SK-N-SH treated with all-trans-retinoic acid at 6 μM for 48 hours (cell line): ENCODE measurements at regions not wholly inside any gene's neighbourhood (a gene's known extent, or its start where the extent isn't known, plus 50 kb on each side); places are given as distances from the start of the nearest gene placed in this dataset.
A peak's percentile ranks its signal among the peaks of the same experiment; 100 is the strongest.

ENCODE experiments used
- CSDC2 ChIP-seq: fragments of 250-450 bp; sonication (Bioruptor Pico); IDR thresholded peaks from 2 replicates; pipeline ENCODE4 v1.5.0; 2020; ENCODE audit warnings: mild to moderate bottlenecking, moderate library complexity
- ISL1 ChIP-seq: fragments of 250-450 bp; sonication (Bioruptor Pico); IDR thresholded peaks from 2 replicates; pipeline ENCODE4 v2.1.2; 2022; ENCODE audit warnings: mild to moderate bottlenecking, moderate library complexity
- RARB ChIP-seq: fragments of 250-450 bp; sonication (Bioruptor Pico); IDR thresholded peaks from 2 replicates; pipeline ENCODE4 v1.8.0; 2021; ENCODE audit warnings: mild to moderate bottlenecking, moderate library complexity
- TCF4 ChIP-seq: fragments of 250-450 bp; sonication (Bioruptor Pico); IDR thresholded peaks from 2 replicates; pipeline ENCODE4 v1.8.0; 2021; ENCODE audit warnings: mild to moderate bottlenecking, moderate library complexity, borderline replicate concordance
- ZFP30 ChIP-seq: fragments of 450-650 bp; formaldehyde crosslinking; IDR thresholded peaks from 2 replicates; pipeline ENCODE4 v1.5.0; 2022; ENCODE audit warnings: mild to moderate bottlenecking, moderate library complexity
- TF ChIP-seq, protein P1 (sequence below): fragments of 250-450 bp; sonication (Bioruptor Pico); IDR thresholded peaks from 2 replicates; pipeline ENCODE4 v1.8.0; 2020; ENCODE audit warnings: mild to moderate bottlenecking, moderate library complexity, borderline replicate concordance
- TF ChIP-seq, protein P2 (sequence below): fragments of 250-450 bp; sonication (Bioruptor Pico); IDR thresholded peaks from 2 replicates; pipeline ENCODE4 v1.5.1; 2020; ENCODE audit warnings: low read depth, mild to moderate bottlenecking, moderate library complexity
- TF ChIP-seq, protein P3 (sequence below): fragments of 250-450 bp; sonication (Bioruptor Pico); IDR thresholded peaks from 2 replicates; pipeline ENCODE4 v1.8.0; 2021; ENCODE audit warnings: low read depth, mild to moderate bottlenecking, moderate library complexity, borderline replicate concordance

DNA sequence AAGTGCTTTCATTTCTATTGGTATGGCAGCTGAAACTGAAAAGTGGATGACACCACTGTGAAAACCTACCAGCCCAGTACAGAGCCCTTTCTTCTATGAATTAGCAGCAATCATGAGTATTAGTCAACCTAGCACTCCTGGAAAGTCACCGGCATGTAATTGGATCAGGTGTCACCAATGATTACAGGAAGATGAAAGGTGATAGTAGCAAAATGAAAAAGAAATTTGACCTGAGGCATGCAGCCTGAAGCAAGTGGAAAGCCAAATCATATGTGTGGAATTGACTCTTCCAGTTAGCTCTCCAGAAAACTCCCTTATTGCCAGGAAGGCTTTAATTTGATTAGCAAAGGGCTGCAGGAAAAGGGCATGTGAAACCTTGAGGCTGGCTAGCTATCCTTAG, 81.2 kb upstream of the NAA35 start:
- TF ChIP-seq ZFP30: no peak
- peak; percentile 54 for TF ChIP-seq ISL1 (CRISPR knock-in tag)
- TF ChIP-seq, protein P1, sequence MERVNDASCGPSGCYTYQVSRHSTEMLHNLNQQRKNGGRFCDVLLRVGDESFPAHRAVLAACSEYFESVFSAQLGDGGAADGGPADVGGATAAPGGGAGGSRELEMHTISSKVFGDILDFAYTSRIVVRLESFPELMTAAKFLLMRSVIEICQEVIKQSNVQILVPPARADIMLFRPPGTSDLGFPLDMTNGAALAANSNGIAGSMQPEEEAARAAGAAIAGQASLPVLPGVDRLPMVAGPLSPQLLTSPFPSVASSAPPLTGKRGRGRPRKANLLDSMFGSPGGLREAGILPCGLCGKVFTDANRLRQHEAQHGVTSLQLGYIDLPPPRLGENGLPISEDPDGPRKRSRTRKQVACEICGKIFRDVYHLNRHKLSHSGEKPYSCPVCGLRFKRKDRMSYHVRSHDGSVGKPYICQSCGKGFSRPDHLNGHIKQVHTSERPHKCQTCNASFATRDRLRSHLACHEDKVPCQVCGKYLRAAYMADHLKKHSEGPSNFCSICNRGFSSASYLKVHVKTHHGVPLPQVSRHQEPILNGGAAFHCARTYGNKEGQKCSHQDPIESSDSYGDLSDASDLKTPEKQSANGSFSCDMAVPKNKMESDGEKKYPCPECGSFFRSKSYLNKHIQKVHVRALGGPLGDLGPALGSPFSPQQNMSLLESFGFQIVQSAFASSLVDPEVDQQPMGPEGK (CRISPR knock-in tag): no peak
- TF ChIP-seq CSDC2 (CRISPR knock-in tag): no peak
- TF ChIP-seq, protein P2, sequence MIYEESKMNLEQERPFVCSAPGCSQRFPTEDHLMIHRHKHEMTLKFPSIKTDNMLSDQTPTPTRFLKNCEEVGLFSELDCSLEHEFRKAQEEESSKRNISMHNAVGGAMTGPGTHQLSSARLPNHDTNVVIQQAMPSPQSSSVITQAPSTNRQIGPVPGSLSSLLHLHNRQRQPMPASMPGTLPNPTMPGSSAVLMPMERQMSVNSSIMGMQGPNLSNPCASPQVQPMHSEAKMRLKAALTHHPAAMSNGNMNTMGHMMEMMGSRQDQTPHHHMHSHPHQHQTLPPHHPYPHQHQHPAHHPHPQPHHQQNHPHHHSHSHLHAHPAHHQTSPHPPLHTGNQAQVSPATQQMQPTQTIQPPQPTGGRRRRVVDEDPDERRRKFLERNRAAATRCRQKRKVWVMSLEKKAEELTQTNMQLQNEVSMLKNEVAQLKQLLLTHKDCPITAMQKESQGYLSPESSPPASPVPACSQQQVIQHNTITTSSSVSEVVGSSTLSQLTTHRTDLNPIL (CRISPR knock-in tag): no peak
- TF ChIP-seq RARB: no peak
- TF ChIP-seq, protein P3, sequence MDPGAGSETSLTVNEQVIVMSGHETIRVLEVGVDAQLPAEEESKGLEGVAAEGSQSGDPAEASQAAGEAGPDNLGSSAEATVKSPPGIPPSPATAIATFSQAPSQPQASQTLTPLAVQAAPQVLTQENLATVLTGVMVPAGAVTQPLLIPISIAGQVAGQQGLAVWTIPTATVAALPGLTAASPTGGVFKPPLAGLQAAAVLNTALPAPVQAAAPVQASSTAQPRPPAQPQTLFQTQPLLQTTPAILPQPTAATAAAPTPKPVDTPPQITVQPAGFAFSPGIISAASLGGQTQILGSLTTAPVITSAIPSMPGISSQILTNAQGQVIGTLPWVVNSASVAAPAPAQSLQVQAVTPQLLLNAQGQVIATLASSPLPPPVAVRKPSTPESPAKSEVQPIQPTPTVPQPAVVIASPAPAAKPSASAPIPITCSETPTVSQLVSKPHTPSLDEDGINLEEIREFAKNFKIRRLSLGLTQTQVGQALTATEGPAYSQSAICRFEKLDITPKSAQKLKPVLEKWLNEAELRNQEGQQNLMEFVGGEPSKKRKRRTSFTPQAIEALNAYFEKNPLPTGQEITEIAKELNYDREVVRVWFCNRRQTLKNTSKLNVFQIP: no peak
- TF ChIP-seq TCF4: no peak
